SK-MEL-5 (cell line): ENCODE measurements at regions not wholly inside any gene's neighbourhood (a gene's known extent, or its start where the extent isn't known, plus 50 kb on each side); places are given as distances from the start of the nearest gene placed in this dataset.

Experiments
- DNase-seq: peaks from one replicate; pipeline ENCODE4 v3.0.0-alpha.2; 2016; ENCODE audit warnings: low read depth, low spot score
- in situ Hi-C: cut with HindIII; loops from 2 replicates; pipeline ENCODE4 v1.10.0; 2016; ENCODE audit warnings: low sequenced_read_pairs, high pct_unique_total_duplicates, low pct_unique_long_range_greater_than_20kb

GRCh38 chr4:180827232-180828009 lies 1415.8 kb upstream of the TENM3 start:
- DNase-seq = peak; percentile 11
- in situ Hi-C loops = no loop called here

GRCh38 chr4:180828455-180829018 lies 1414.7 kb upstream of the TENM3 start:
- peak; percentile 88 for DNase-seq
- in situ Hi-C loops = no loop called here

- peak; percentile 40 for DNase-seq
- in situ Hi-C loops = no loop called here
Observed at GRCh38 chr4:180832073-180832472, 1411.1 kb upstream of the TENM3 start.

- in situ Hi-C loops = no loop called here
- DNase-seq = peak; percentile 40
Observed at GRCh38 chr4:180840142-180840541, 1403.1 kb upstream of the TENM3 start.

GRCh38 chr4:180850318-180850940 lies 1392.8 kb upstream of the TENM3 start:
- in situ Hi-C loops = no loop called here
- DNase-seq = peak; percentile 44

- in situ Hi-C loops = no loop called here
- DNase-seq = peak; percentile 24
Observed at GRCh38 chr4:180852738-180853137, 1390.5 kb upstream of the TENM3 start.

GRCh38 chr4:180855184-180855583 lies 1388.0 kb upstream of the TENM3 start:
- DNase-seq = no peak
- in situ Hi-C loops = no loop called here

GRCh38 chr4:180860089-180860720 lies 1383.0 kb upstream of the TENM3 start:
- DNase-seq = no peak
- in situ Hi-C loops = no loop called here

- no peak for DNase-seq
- in situ Hi-C loops = no loop called here
Observed at GRCh38 chr4:180861651-180862050, 1381.6 kb upstream of the TENM3 start.

- in situ Hi-C loops = no loop called here
- no peak for DNase-seq
Observed at GRCh38 chr4:180866933-180867643, 1376.1 kb upstream of the TENM3 start.

GRCh38 chr4:180870623-180871022 lies 1372.6 kb upstream of the TENM3 start:
- in situ Hi-C loops = no loop called here

GRCh38 chr4:180898305-180898704 lies 1344.9 kb upstream of the TENM3 start:
- no peak for DNase-seq
- in situ Hi-C loops = no loop called here

More at GRCh38 chr4:180870623-180871022, 1372.6 kb upstream of the TENM3 start:
- DNase-seq = no peak

GRCh38 chr4:180900781-180901180 lies 1342.4 kb upstream of the TENM3 start:
- no peak for DNase-seq

GRCh38 chr4:180909279-180909678 lies 1333.9 kb upstream of the TENM3 start:
- peak; percentile 65 for DNase-seq
- in situ Hi-C loops = no loop called here

More at GRCh38 chr4:180900781-180901180, 1342.4 kb upstream of the TENM3 start:
- in situ Hi-C loops = no loop called here

GRCh38 chr4:180913750-180914149 lies 1329.5 kb upstream of the TENM3 start:
- in situ Hi-C loops = no loop called here
- peak; percentile 86 for DNase-seq

- in situ Hi-C loops = no loop called here
- no peak for DNase-seq
Observed at GRCh38 chr4:180923486-180923885, 1319.7 kb upstream of the TENM3 start.

GRCh38 chr4:180925805-180926204 lies 1317.4 kb upstream of the TENM3 start:
- DNase-seq = no peak
- in situ Hi-C loops = no loop called here

GRCh38 chr4:180926277-180926676 lies 1316.9 kb upstream of the TENM3 start:
- peak; percentile 47 for DNase-seq
- in situ Hi-C loops = no loop called here
